GM18861 (cell line): ENCODE measurements at regions not wholly inside any gene's neighbourhood (a gene's known extent, or its start where the extent isn't known, plus 50 kb on each side); places are given as distances from the start of the nearest gene placed in this dataset.
"Not testable (repeated sequence)": the region's sequence is repeated elsewhere in the genome, so short reads cannot be mapped to it uniquely, and the experiment has no call there.

Experiments
- ATAC-seq: cut with Tn5 transposase; IDR thresholded peaks from one replicate; pipeline ENCODE4 v1.9.1; 2021; ENCODE audit not compliant: unreplicated experiment

DNA sequence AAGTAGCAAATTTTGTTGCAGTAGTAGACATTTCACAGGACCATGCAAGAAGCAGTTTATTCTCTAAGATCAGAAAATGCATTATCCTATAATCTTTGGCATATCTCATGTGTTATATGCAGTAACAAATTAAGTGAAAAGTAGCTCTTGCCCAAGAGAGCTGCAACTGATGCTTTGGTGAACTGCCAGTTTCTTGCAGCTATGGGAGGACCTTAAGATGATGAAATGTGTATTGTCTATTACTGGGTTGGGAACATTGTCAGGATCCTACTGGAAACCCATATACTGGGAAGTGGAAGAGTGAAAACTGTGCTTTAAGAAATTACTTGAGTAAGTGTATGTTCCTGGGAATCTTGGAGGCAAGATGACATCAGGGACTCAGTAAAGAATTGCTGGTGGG lies 238.8 kb downstream of the DACT1 start:
- ATAC-seq: no peak

DNA sequence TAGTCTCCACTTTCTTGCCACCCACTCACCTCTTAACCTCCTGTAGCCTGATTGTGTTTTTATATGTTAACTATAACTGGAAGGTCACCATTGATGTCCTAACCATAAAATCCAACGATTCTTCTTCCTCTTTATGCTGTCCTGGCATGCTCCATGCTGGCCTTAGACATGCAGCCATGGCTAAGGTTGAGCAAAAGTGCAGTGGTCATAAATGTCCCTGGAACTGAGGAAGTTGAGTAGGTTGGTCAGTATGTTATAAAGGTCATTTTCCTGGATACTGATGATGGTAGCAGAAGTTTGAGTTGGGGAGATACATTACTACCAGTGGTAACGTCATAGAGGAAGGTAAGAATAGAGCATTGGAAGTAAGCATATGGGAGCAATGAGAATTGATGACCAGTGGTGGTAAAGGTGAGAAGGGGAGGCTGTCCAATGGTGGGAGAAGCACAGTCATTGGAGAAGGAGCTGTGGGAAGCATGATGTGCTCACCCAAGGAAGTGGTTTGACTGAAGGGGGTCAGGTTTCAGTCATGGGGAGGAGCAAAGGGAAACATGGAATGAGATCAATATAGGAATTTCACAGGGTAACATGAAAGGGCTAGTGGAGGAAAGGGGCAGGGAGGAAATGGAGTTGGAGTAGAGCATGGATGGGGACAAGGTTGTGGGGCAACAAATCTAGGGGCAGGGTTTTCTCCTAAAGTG lies 240.8 kb downstream of the DACT1 start:
- no peak for ATAC-seq

DNA sequence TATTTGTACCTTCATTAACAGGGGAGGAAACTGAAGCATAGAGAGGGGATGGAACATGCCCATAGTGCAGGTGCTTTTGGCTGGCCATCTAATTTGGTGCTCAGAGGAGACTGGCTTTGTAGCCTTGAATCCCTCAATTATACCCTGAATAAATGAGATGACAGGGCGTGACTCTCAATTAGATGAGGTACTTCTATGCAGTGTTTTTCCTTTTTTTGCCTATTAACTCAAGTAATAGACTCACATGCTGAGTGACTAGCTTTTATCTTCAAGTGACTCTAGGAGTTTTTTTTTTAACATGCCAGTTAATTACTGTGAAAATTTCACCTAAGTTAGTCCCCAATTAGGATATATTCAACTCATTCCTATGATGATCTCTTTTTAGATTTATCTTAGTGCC lies 243.7 kb downstream of the DACT1 start:
- no peak for ATAC-seq

DNA sequence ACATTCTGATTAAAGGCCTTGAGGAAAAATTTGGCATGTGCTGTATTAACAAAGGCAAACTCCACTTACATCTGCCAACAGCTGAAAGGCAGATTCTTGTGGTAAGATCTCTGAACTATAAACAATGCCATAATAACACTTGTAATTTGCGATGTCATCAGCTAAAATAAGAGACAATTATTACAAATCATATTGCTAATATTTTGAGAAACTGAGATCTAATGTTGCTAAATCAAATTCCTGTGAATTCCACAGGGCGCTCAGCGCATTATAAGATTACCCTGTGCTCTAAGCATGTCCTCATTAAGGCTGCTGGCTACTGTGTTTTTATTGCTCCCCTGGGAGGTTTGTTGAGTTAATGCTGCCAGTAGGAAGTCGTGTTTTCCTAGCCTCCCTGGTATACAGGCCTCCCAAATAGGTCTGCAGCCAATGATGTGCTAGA lies 244.8 kb downstream of the DACT1 start:
- ATAC-seq: no peak

DNA sequence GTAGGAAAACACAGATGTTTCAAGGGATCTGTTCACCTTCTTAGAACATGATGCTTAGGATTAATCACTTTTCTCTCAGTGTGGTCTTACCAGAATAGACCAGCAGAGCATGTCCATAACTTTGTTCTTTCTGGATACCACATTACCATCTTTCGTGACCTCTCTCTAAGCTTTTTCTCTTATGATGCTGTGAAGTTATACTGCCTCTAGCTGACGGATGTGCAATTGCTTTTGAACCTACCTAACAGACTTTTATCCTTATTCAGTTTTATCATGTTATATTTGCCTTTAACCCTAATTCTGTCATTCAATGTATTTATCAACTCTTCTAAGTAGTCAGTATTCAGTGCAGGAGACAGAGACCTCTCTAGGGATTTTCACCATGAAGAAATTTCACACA lies 246.7 kb downstream of the DACT1 start:
- no peak for ATAC-seq

DNA sequence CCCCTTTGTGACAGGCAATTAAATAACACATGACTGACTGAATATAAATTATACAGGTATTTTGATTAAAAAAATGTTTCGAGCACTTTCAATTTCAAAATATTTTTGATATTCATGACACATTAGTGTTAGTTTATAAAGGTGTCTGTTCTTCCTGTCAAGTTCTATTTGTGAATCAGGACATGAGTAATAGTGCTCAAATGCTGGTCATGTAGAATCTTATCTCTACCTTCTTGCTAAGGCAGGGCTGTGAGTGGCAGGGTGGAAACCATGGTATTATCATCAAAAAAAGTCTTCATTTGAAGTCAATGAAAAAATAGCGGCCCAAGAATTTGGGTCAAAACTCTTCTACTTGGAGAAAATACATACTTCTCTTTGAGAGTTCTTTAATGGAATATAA lies 250.2 kb downstream of the DACT1 start:
- no peak for ATAC-seq

DNA sequence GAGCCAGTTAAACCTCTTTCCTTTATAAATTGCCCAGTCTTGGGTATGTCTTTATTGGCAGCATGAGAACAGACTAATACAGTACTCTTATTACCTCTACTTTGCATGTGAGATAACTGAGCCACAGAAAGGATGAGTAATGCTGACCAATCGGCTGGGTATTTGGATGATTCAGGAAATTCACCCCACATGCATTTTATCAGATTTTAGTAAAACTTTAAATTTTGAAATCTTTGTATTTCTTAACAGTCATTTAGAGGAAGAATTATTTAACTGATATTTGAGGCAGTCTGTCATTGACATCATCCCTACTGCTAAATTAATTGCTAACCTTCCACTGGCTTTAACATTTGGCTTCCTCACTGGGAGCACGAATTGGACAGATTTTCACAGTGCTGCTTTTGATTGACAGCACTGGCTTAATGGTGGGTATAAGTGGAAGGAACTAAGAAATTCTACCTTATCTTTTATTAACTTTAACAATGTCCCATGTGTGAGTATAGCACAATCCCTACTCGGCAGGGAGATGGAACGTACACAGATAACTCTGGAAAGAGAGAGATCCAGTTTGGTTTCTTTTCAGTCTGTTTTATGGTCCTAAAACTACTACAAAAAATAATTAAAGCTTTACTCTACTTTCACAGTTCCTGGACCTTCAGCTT lies 261.0 kb downstream of the DACT1 start:
- ATAC-seq: no peak

DNA sequence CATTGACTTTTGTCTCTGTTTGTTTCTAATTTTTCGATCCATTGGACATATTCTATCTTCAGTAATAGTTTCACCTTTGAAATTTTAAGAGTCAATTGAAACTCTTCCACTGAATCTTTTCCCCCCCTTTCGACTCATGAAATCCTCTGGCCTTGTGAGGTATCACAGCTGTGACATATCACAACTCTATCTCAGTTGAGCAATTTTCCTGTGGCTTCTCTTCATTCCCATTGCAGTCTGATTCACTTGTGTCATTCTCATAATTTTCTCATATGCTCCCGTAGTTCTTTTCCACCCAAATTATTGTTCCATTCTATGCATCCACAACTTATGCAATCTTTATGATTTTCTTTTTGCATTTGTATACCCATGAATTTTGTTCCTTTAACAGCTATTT lies 261.6 kb downstream of the DACT1 start:
- ATAC-seq: no peak

- no peak for ATAC-seq
Observed at GRCh38 chr14:58901826-58902225, 264.1 kb downstream of the DACT1 start.

- no peak for ATAC-seq
Observed at GRCh38 chr14:58904776-58905175, 267.0 kb downstream of the DACT1 start.

GRCh38 chr14:58907803-58908202 lies 270.0 kb downstream of the DACT1 start:
- ATAC-seq: no peak

GRCh38 chr14:58912287-58912686 lies 274.5 kb downstream of the DACT1 start:
- ATAC-seq: no peak

GRCh38 chr14:58912799-58913432 lies 275.2 kb downstream of the DACT1 start:
- ATAC-seq: no peak

DNA sequence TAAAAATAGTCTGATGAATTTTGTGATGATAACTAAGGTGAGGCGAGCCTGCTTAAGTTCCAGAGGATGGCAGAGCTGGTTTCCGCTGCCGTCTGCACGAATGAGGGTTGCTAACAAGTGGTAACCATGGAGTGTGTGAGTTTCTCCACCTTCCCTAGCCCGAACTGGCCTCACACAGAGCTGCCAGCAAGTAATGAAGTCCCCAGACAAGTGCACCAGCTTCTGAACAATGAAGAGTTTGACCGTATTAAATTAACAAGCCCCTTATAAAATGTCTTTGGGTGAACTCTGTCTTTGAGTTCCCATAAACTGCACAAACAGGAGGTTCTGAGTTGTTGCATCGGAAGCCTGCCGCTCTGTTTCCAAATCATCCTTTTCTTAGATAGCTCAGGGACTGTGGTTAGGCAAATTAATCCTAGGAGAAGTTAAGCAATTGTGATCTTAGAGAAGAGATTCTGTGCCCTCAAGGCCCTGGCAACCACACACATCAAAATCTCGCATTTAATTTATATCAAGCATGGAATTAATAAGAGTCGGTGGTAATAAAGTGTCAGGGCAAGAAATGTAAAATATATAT lies 274.1 kb upstream of the DAAM1 start:
- ATAC-seq: no peak

DNA sequence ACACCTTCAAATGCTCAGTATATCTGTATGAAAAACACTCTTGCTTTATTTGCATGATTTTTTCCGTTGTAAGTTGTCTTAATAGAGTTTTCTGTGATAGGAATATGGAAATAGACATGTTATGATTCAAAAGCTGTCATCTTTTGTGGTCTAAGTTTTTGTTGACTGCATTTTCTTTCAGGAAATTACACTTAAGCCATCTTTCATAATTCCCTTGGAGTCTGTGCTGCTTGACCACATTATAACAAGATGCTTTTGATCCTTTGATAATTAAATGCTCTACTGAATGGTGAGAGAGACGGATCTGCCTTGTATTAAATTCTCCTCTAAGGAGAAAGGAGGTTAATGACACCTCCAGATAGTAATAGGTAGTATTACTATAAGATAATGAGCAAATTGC lies 272.8 kb upstream of the DAAM1 start:
- no peak for ATAC-seq

GRCh38 chr14:58918066-58918738 lies 270.3 kb upstream of the DAAM1 start:
- no peak for ATAC-seq

DNA sequence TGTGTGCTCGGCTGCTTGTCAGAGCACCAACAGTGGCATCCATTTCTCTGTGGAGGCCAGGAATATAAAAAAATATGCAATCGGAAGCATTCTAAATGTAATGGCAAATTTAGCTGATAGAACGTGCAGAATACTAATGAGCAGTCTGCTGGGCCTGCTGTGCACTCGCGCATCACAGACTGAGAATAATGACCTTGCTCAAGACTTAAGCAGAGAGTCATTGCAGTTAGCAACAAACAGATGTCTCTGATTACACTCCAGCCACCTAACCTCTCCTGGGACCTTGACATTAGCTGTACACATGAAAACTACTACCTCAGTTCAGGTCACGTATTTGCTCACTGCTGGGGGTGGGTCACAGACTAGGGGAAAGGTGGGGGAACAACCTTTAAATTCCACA lies 269.2 kb upstream of the DAAM1 start:
- no peak for ATAC-seq

DNA sequence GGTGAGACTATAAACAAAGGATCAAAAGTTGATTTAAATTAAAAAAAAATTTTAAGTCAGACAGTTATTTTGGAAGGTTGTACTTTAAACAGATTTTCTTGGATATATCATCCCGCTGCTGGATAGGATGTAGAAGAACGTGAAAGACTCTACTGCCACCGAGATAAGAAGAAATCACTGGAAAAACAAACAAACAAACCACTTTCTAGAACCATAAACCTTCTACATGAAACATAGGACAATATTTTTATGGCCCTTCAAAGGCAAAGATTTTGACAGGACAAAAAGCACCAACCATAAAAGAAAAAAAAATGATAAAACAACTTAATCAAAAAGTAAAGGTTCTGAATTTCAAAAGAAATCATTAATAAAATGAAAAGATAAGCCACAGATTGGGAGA lies 268.2 kb upstream of the DAAM1 start:
- no peak for ATAC-seq

- ATAC-seq: not testable (repeated sequence)
Observed at GRCh38 chr14:58922201-58922940, 266.1 kb upstream of the DAAM1 start.

- ATAC-seq: no peak
Observed at GRCh38 chr14:58923751-58924405, 264.6 kb upstream of the DAAM1 start.
